ENCODE measurements at regions not wholly inside any gene's neighbourhood (a gene's known extent, or its start where the extent isn't known, plus 50 kb on each side); places are given as distances from the start of the nearest gene placed in this dataset.

GRCh38 chr1:29782846-29783507 lies 546.7 kb downstream of the PTPRU start:
- DNase-seq (ENCODE audit: low read depth) = no peak
- TF ChIP-seq CTCF (conservative IDR thresholded peaks at IDR 0.05; ENCODE audit: low read depth, low read length) = no peak
- no peak overlapping the region for H3K4me3 ChIP-seq (ENCODE audit: low read depth, low read length)

DNA sequence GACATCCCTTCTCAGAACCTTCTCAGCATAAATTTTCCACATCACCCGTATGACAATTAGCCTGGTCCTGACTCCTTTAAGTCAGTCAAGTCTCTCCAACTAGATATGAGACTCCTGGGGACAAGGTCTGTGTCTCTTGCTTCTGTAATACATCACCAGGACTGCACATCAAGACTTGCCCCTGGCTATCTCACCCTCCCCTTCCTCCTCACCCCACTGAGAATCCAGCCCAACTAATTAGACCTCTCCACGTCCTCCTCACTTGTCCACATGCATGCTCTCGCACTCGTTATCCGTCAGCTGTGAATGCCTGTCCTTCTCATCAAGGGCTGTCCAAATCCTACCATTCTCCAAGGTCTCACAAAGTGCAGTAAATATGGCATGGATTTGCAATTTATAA lies 542.8 kb downstream of the PTPRU start:
- no peak for DNase-seq (ENCODE audit: low read depth)
- no peak for TF ChIP-seq CTCF (conservative IDR thresholded peaks at IDR 0.05; ENCODE audit: low read depth, low read length)
- no peak overlapping the region for H3K4me3 ChIP-seq (ENCODE audit: low read depth, low read length)

- no peak for DNase-seq (ENCODE audit: low read depth)
- no peak for TF ChIP-seq CTCF (conservative IDR thresholded peaks at IDR 0.05; ENCODE audit: low read depth, low read length)
- H3K4me3 ChIP-seq (ENCODE audit: low read depth, low read length) = no peak overlapping the region
Measured at GRCh38 chr1:29777522-29777921, 541.2 kb downstream of the PTPRU start.

DNA sequence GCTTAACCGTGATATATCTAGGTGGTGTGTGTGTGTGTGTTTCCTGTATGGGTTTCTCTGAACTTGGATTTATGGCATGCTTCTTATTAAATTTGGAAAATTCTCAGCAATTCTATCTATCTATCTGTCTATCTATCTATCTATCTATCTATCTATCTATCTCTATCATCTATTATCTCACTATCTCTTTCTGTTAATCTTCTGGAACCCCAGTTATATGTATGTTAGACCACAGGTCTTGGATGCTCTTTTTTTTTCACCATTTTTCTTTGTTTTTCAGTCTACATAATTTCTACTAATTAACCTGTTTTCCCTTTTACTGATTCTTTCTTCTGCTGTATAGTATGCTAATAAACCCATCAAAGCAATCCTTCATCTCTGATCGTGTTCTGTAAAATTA lies 538.0 kb downstream of the PTPRU start:
- DNase-seq (ENCODE audit: low read depth) = no peak

DNA sequence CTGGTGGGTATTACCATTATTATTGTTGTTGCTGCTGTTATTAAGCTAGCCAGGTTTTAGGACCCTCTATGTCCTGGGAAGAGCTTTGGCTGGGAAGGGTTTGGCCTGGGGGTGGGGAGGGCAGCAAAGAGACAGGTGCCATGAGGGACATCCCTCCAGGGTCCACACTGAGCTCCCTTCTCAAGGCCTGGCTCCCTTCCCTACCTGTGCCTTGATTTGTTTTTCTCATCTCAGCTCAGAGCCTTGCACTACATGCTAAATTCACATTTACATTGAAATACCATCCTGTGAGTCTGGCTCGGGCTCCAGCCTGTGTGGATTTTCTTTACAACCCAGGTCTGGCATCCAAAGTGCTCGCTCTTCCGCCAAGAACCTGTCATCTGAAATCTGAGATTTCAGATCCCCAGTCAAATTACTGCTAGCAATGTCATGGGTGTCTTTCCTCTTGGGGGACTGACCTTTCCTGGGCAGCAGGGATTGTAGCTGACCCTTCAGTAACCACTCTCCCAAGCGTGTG lies 536.3 kb downstream of the PTPRU start:
- DNase-seq (ENCODE audit: low read depth) = no peak

More for the DNA sequence above, 538.0 kb downstream of the PTPRU start:
- H3K4me3 ChIP-seq (ENCODE audit: low read depth, low read length) = no peak overlapping the region
- TF ChIP-seq CTCF (conservative IDR thresholded peaks at IDR 0.05; ENCODE audit: low read depth, low read length) = no peak

GRCh38 chr1:29767769-29768425 lies 531.6 kb downstream of the PTPRU start:
- TF ChIP-seq CTCF (conservative IDR thresholded peaks at IDR 0.05; ENCODE audit: low read depth, low read length) = no peak
- DNase-seq (ENCODE audit: low read depth) = no peak
- no peak overlapping the region for H3K4me3 ChIP-seq (ENCODE audit: low read depth, low read length)

More for the DNA sequence above, 536.3 kb downstream of the PTPRU start:
- no peak overlapping the region for H3K4me3 ChIP-seq (ENCODE audit: low read depth, low read length)
- no peak for TF ChIP-seq CTCF (conservative IDR thresholded peaks at IDR 0.05; ENCODE audit: low read depth, low read length)

Measured in choroid plexus epithelial cell (primary cell).